ENCODE measurements at regions not wholly inside any gene's neighbourhood (a gene's known extent, or its start where the extent isn't known, plus 50 kb on each side); places are given as distances from the start of the nearest gene placed in this dataset.

- no peaks in the 10 kb centered on the region for H3K4me1 ChIP-seq (ENCODE audit: control insufficient read depth in 4 of 4, insufficient read depth in 4 of 4, low read length in 3 of 4)
- no peak overlapping the region for H3K27ac ChIP-seq (ENCODE audit: low read depth in 1 of 2, low read length in 2 of 2)
- WGBS = 51% methylated on average over 4 of the region's 4 CpGs
- H3K36me3 ChIP-seq (ENCODE audit: control insufficient read depth in 4 of 4, insufficient read depth in 3 of 4, low read depth in 1 of 4, low read length in 3 of 4) = no peaks in the 10 kb centered on the region
- peaks cover 0 to 2% (median 0%) of the 10 kb centered on the region in 4 donors for H3K9me3 ChIP-seq (ENCODE audit: control insufficient read depth in 4 of 4, low read length in 3 of 4)
- TF ChIP-seq ZBTB33 (IDR thresholded peaks at IDR 0.05) (no peak), JUND (IDR thresholded peaks at IDR 0.05) (no peak), FOXA1 (IDR thresholded peaks at IDR 0.05) (no peak), HNF4A (conservative IDR thresholded peaks at IDR 0.05) (no peak), REST (IDR thresholded peaks at IDR 0.05) (no peak), NR2F2 (IDR thresholded peaks at IDR 0.05) (no peak), GABPA (IDR thresholded peaks at IDR 0.05 in 1 of 2, conservative IDR thresholded peaks at IDR 0.05 in 1 of 2) (no peak), ATF3 (IDR thresholded peaks at IDR 0.05) (no peak)
- no peak overlapping the region for H3K4me3 ChIP-seq (ENCODE audit: low read depth in 1 of 3, low read length in 3 of 3)
- H3K9ac ChIP-seq (ENCODE audit: low read depth in 1 of 2, low read length in 2 of 2) = no peak overlapping the region
- no peak for DNase-seq (ENCODE audit: low spot score)
- H3K27me3 ChIP-seq (ENCODE audit: control insufficient read depth in 4 of 4, insufficient read depth in 4 of 4, low read length in 3 of 4) = peaks cover 0 to 3% (median 0%) of the 10 kb centered on the region in 4 donors
These were observed 156.3 kb downstream of the C1orf94 start for GRCh38 chr1:34332996-34333395.

GRCh38 chr1:34338871-34339270 is 162.2 kb downstream of the C1orf94 start:
- 76% methylated on average over 1 of the region's 1 CpG for WGBS
- H3K4me3 ChIP-seq (ENCODE audit: low read depth in 1 of 3, low read length in 3 of 3) = no peak overlapping the region
- H3K27ac ChIP-seq (ENCODE audit: low read depth in 1 of 2, low read length in 2 of 2) = no peak overlapping the region
- no peak for DNase-seq (ENCODE audit: low spot score)
- H3K4me1 ChIP-seq (ENCODE audit: control insufficient read depth in 4 of 4, insufficient read depth in 4 of 4, low read length in 3 of 4) = no peaks in the 10 kb centered on the region
- H3K9me3 ChIP-seq (ENCODE audit: control insufficient read depth in 4 of 4, low read length in 3 of 4) = peaks cover 0 to 2% (median 0%) of the 10 kb centered on the region in 4 donors
- TF ChIP-seq EGR1 (IDR thresholded peaks at IDR 0.05; ENCODE audit: low read depth in 2 of 2) (no peak), CTCF (IDR thresholded peaks at IDR 0.05; ENCODE audit: low read depth, low read length, missing input control) (no peak), MAX (IDR thresholded peaks at IDR 0.05) (no peak), GABPA (IDR thresholded peaks at IDR 0.05 in 1 of 2, conservative IDR thresholded peaks at IDR 0.05 in 1 of 2) (no peak), FOXA2 (IDR thresholded peaks at IDR 0.05) (no peak), HNF4A (conservative IDR thresholded peaks at IDR 0.05) (no peak), ATF3 (IDR thresholded peaks at IDR 0.05) (no peak)
- peaks cover 0 to 4% (median 0%) of the 10 kb centered on the region in 4 donors for H3K27me3 ChIP-seq (ENCODE audit: control insufficient read depth in 4 of 4, insufficient read depth in 4 of 4, low read length in 3 of 4)
- H3K36me3 ChIP-seq (ENCODE audit: control insufficient read depth in 4 of 4, insufficient read depth in 3 of 4, low read depth in 1 of 4, low read length in 3 of 4) = no peaks in the 10 kb centered on the region
- no peak overlapping the region for H3K9ac ChIP-seq (ENCODE audit: low read depth in 1 of 2, low read length in 2 of 2)

Data from liver (tissue), 8 donors.